WTC11 (cell line): ENCODE measurements at regions not wholly inside any gene's neighbourhood (a gene's known extent, or its start where the extent isn't known, plus 50 kb on each side); places are given as distances from the start of the nearest gene placed in this dataset.

ENCODE experiments used
- ATAC-seq: fragments of 200-7000 bp; cut with Tn5 transposase; 2 replicates; pipeline ENCODE4 v1.10.0; 2021; ENCODE audit warnings: mild to moderate bottlenecking, moderate library complexity
- CTCF ChIA-PET: fragments of 300-600 bp; sonication (Branson Sonifier 250); formaldehyde crosslinking; loops from one replicate; lab custom pipeline; 2021; ENCODE audit warnings: antibody characterized with exemption; lab: Charles Lee
- POLR2A ChIA-PET: fragments of 350-600 bp; sonication (Branson Sonifier 250); formaldehyde crosslinking; loops from one replicate; lab custom pipeline; 2021; ENCODE audit warnings: antibody characterized with exemption; lab: Charles Lee
- DNase-seq: peaks from one replicate; pipeline ENCODE4 v3.0.0; 2021; ENCODE audit warnings: low spot score
- H3K27ac Mint-ChIP-seq: 2 replicates; pipeline ENCODE4 v1.8.0; 2021; ENCODE audit warnings: mixed read lengths
- H3K27me3 Mint-ChIP-seq: 2 replicates; pipeline ENCODE4 v1.8.0; 2021; ENCODE audit warnings: low read depth, mild to moderate bottlenecking, moderate library complexity, mixed read lengths
- H3K36me3 Mint-ChIP-seq: 2 replicates; pipeline ENCODE4 v1.8.0; 2021; ENCODE audit warnings: mixed read lengths
- H3K4me1 Mint-ChIP-seq: 2 replicates; pipeline ENCODE4 v1.8.0; 2022; ENCODE audit warnings: mixed read lengths
- H3K4me3 Mint-ChIP-seq: 2 replicates; pipeline ENCODE4 v1.8.0; 2021; ENCODE audit warnings: mild to moderate bottlenecking, moderate library complexity, mixed read lengths
- H3K9me3 Mint-ChIP-seq: 2 replicates; pipeline ENCODE4 v1.8.0; 2021; ENCODE audit warnings: mixed read lengths
- KAT7 ChIP-seq: sonication (generic); formaldehyde crosslinking; IDR thresholded peaks from 2 replicates; pipeline ENCODE4 v1.8.1; 2023; ENCODE audit warnings: missing genetic modification reagents, mild to moderate bottlenecking, borderline replicate concordance
- NR1H2 ChIP-seq: sonication (generic); formaldehyde crosslinking; IDR thresholded peaks from 2 replicates; pipeline ENCODE4 v1.9.0; 2021; ENCODE audit warnings: mild to moderate bottlenecking, moderate library complexity, missing genetic modification reagents
- PRRX2 ChIP-seq: fragments of 250-450 bp; sonication (Bioruptor Pico); IDR thresholded peaks from 2 replicates; pipeline ENCODE4 v1.8.0; 2021; ENCODE audit warnings: mild to moderate bottlenecking
- TCF7 ChIP-seq: sonication (generic); formaldehyde crosslinking; IDR thresholded peaks from 2 replicates; pipeline ENCODE4 v1.8.0; 2022; ENCODE audit warnings: mild to moderate bottlenecking, low read depth, missing genetic modification reagents, moderate library complexity
- TP53 ChIP-seq: sonication (generic); formaldehyde crosslinking; IDR thresholded peaks from 2 replicates; pipeline ENCODE4 v1.8.1; 2023; ENCODE audit warnings: mild to moderate bottlenecking, missing genetic modification reagents
- ZNF263 ChIP-seq: sonication (generic); formaldehyde crosslinking; IDR thresholded peaks from 2 replicates; pipeline ENCODE4 v1.8.1; 2022; ENCODE audit warnings: low read depth, mild to moderate bottlenecking, moderate library complexity, missing genetic modification reagents
- ZNF396 ChIP-seq: fragments of 250-450 bp; sonication (Bioruptor Pico); IDR thresholded peaks from 2 replicates; pipeline ENCODE4 v1.8.0; 2021; ENCODE audit warnings: mild to moderate bottlenecking, moderate library complexity, borderline replicate concordance
- ZNF416 ChIP-seq: fragments of 250-450 bp; sonication (Bioruptor Pico); IDR thresholded peaks from 2 replicates; pipeline ENCODE4 v1.9.0; 2021; ENCODE audit warnings: mild to moderate bottlenecking, inconsistent platforms
- ZNF671 ChIP-seq: fragments of 250-450 bp; sonication (Bioruptor Pico); IDR thresholded peaks from 2 replicates; pipeline ENCODE4 v1.8.0; 2021; ENCODE audit warnings: mild to moderate bottlenecking
- TF ChIP-seq, protein P1 (sequence below): fragments of 200-600 bp; IDR thresholded peaks from 2 replicates; pipeline ENCODE4 v1.8.0; 2022; ENCODE audit warnings: antibody characterized with exemption
- TF ChIP-seq, protein P2 (sequence below): fragments of 250-450 bp; sonication (Bioruptor Pico); IDR thresholded peaks from 2 replicates; pipeline ENCODE4 v2.1.2; 2022; ENCODE audit warnings: mild to moderate bottlenecking, moderate library complexity
- TF ChIP-seq, protein P3 (sequence below): sonication (generic); formaldehyde crosslinking; IDR thresholded peaks from 2 replicates; pipeline ENCODE4 v1.8.0; 2022; ENCODE audit warnings: mild to moderate bottlenecking, missing genetic modification reagents
- TF ChIP-seq, protein P4 (sequence below): fragments of 250-450 bp; sonication (Bioruptor Pico); IDR thresholded peaks from 2 replicates; pipeline ENCODE4 v1.9.0; 2021; ENCODE audit warnings: mild to moderate bottlenecking
- TF ChIP-seq, protein P5 (sequence below): sonication (generic); formaldehyde crosslinking; conservative IDR thresholded peaks from 2 replicates; pipeline ENCODE4 v1.8.1; 2023; ENCODE audit warnings: mild to moderate bottlenecking, low read depth, missing genetic modification reagents, moderate library complexity
- TF ChIP-seq, protein P6 (sequence below): sonication (generic); formaldehyde crosslinking; IDR thresholded peaks from 2 replicates; pipeline ENCODE4 v1.8.1; 2022; ENCODE audit warnings: mild to moderate bottlenecking, missing genetic modification reagents, moderate library complexity, borderline replicate concordance
- TF ChIP-seq, protein P7 (sequence below): sonication (generic); formaldehyde crosslinking; IDR thresholded peaks from 2 replicates; pipeline ENCODE4 v1.8.0; 2022; ENCODE audit warnings: mild to moderate bottlenecking, missing genetic modification reagents

DNA sequence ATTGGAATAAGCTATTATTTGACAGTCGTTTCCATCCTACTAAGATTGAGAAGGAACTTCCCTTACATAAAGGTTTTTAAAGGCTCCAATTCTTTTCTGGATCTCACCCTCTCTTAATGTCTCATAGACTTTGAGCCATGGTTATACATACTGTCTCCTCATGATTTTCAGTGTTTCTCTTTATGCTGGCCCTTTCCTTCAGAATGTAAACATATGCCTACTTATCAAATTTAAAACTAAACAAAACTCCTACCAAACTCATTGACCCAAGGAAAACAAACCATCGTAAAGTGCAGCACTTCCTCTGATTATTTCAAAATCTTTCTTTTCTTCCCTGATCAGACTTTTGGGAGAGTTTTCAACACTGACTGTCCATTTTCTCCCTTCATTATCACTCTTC, 163.4 kb upstream of the DPYD start:
- Mint-ChIP-seq H3K27me3 (no peaks in the 10 kb centered on the region), H3K36me3 (no peaks in the 10 kb centered on the region)
- TF ChIP-seq TCF7 (CRISPR knock-in tag) (no peak), KAT7 (CRISPR knock-in tag) (no peak), NR1H2 (CRISPR knock-in tag) (no peak)
- TF ChIP-seq, protein P1, sequence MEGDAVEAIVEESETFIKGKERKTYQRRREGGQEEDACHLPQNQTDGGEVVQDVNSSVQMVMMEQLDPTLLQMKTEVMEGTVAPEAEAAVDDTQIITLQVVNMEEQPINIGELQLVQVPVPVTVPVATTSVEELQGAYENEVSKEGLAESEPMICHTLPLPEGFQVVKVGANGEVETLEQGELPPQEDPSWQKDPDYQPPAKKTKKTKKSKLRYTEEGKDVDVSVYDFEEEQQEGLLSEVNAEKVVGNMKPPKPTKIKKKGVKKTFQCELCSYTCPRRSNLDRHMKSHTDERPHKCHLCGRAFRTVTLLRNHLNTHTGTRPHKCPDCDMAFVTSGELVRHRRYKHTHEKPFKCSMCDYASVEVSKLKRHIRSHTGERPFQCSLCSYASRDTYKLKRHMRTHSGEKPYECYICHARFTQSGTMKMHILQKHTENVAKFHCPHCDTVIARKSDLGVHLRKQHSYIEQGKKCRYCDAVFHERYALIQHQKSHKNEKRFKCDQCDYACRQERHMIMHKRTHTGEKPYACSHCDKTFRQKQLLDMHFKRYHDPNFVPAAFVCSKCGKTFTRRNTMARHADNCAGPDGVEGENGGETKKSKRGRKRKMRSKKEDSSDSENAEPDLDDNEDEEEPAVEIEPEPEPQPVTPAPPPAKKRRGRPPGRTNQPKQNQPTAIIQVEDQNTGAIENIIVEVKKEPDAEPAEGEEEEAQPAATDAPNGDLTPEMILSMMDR, result no peak
- TF ChIP-seq, protein P2, sequence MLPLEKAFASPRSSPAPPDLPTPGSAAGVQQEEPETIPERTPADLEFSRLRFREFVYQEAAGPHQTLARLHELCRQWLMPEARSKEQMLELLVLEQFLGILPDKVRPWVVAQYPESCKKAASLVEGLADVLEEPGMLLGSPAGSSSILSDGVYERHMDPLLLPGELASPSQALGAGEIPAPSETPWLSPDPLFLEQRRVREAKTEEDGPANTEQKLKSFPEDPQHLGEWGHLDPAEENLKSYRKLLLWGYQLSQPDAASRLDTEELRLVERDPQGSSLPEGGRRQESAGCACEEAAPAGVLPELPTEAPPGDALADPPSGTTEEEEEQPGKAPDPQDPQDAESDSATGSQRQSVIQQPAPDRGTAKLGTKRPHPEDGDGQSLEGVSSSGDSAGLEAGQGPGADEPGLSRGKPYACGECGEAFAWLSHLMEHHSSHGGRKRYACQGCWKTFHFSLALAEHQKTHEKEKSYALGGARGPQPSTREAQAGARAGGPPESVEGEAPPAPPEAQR (CRISPR knock-in tag), result no peak
- TF ChIP-seq, protein P3, sequence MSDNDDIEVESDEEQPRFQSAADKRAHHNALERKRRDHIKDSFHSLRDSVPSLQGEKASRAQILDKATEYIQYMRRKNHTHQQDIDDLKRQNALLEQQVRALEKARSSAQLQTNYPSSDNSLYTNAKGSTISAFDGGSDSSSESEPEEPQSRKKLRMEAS (CRISPR knock-in tag), result no peak
- TF ChIP-seq, all 79 proteins: peak for 0
- H3K4me3 Mint-ChIP-seq, result no peak overlapping the region
- H3K4me1 Mint-ChIP-seq, result peaks cover 31% of the 10 kb centered on the region
- CTCF ChIA-PET, result no interaction called here
- DNase-seq, result no peak
- POLR2A ChIA-PET, result no interaction called here
- no peak for ATAC-seq
- no peaks in the 10 kb centered on the region for H3K9me3 Mint-ChIP-seq
- no peak overlapping the region for H3K27ac Mint-ChIP-seq

DNA sequence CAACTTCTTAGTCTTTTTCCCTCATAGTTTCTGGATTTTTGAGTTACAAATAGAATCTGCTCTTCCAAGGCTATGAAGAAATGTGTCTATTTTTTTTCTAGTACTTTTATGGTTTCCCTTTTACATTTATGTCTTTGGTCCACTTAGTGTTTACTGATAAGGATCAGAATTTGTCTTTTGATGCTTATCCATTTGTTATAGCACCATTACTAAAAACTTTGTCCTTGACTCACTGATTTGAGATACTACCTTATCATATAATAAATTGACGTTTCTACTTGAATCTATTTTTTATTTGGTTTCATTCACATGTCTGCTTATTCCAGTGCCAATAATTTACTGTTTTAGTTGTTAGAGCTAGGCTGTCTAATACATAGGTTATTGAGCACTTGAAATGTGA, 161.1 kb upstream of the DPYD start:
- Mint-ChIP-seq H3K9me3 (no peaks in the 10 kb centered on the region), H3K4me3 (no peak overlapping the region), H3K36me3 (no peaks in the 10 kb centered on the region), H3K27me3 (no peaks in the 10 kb centered on the region), H3K4me1 (peaks cover 23% of the 10 kb centered on the region), H3K27ac (no peak overlapping the region)
- TF ChIP-seq ZNF396 (CRISPR knock-in tag) (no peak), ZNF263 (CRISPR knock-in tag) (no peak), ZNF671 (no peak), PRRX2 (no peak)
- TF ChIP-seq, protein P4, sequence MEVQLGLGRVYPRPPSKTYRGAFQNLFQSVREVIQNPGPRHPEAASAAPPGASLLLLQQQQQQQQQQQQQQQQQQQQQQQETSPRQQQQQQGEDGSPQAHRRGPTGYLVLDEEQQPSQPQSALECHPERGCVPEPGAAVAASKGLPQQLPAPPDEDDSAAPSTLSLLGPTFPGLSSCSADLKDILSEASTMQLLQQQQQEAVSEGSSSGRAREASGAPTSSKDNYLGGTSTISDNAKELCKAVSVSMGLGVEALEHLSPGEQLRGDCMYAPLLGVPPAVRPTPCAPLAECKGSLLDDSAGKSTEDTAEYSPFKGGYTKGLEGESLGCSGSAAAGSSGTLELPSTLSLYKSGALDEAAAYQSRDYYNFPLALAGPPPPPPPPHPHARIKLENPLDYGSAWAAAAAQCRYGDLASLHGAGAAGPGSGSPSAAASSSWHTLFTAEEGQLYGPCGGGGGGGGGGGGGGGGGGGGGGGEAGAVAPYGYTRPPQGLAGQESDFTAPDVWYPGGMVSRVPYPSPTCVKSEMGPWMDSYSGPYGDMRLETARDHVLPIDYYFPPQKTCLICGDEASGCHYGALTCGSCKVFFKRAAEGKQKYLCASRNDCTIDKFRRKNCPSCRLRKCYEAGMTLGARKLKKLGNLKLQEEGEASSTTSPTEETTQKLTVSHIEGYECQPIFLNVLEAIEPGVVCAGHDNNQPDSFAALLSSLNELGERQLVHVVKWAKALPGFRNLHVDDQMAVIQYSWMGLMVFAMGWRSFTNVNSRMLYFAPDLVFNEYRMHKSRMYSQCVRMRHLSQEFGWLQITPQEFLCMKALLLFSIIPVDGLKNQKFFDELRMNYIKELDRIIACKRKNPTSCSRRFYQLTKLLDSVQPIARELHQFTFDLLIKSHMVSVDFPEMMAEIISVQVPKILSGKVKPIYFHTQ (CRISPR knock-in tag), result no peak
- DNase-seq, result no peak
- ChIA-PET CTCF (no interaction called here), POLR2A (no interaction called here)
- ATAC-seq, result no peak

DNA sequence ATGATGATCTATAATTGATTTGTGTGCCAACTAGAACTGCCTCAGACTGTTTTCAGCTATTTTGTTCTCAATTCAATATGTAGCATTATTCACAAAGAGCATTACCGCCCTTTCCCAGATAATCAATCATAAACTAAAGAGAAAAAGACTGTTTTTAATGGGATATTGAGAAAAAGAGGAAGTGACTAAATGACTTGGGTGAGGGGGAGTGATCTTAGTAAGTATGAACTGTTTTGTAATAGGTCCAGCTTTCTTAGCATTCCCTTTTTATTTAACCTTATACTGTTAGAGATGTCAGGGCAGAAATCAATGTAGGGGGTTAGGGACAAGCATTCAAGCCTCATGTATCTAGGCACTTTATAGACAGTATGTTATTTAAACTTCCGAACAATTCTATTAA, 157.8 kb upstream of the DPYD start:
- H3K36me3 Mint-ChIP-seq, result no peaks in the 10 kb centered on the region
- CTCF ChIA-PET, result no interaction called here
- peaks cover 7% of the 10 kb centered on the region for H3K4me1 Mint-ChIP-seq
- no peaks in the 10 kb centered on the region for H3K27me3 Mint-ChIP-seq
- POLR2A ChIA-PET, result no interaction called here
- DNase-seq (no peak), ATAC-seq (no peak)
- no peaks in the 10 kb centered on the region for H3K9me3 Mint-ChIP-seq
- TF ChIP-seq TP53 (CRISPR knock-in tag), result no peak
- TF ChIP-seq, protein P5, sequence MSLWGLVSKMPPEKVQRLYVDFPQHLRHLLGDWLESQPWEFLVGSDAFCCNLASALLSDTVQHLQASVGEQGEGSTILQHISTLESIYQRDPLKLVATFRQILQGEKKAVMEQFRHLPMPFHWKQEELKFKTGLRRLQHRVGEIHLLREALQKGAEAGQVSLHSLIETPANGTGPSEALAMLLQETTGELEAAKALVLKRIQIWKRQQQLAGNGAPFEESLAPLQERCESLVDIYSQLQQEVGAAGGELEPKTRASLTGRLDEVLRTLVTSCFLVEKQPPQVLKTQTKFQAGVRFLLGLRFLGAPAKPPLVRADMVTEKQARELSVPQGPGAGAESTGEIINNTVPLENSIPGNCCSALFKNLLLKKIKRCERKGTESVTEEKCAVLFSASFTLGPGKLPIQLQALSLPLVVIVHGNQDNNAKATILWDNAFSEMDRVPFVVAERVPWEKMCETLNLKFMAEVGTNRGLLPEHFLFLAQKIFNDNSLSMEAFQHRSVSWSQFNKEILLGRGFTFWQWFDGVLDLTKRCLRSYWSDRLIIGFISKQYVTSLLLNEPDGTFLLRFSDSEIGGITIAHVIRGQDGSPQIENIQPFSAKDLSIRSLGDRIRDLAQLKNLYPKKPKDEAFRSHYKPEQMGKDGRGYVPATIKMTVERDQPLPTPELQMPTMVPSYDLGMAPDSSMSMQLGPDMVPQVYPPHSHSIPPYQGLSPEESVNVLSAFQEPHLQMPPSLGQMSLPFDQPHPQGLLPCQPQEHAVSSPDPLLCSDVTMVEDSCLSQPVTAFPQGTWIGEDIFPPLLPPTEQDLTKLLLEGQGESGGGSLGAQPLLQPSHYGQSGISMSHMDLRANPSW (CRISPR knock-in tag), result no peak
- TF ChIP-seq, protein P6, sequence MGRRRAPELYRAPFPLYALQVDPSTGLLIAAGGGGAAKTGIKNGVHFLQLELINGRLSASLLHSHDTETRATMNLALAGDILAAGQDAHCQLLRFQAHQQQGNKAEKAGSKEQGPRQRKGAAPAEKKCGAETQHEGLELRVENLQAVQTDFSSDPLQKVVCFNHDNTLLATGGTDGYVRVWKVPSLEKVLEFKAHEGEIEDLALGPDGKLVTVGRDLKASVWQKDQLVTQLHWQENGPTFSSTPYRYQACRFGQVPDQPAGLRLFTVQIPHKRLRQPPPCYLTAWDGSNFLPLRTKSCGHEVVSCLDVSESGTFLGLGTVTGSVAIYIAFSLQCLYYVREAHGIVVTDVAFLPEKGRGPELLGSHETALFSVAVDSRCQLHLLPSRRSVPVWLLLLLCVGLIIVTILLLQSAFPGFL (CRISPR knock-in tag), result no peak
- TF ChIP-seq, protein P7, sequence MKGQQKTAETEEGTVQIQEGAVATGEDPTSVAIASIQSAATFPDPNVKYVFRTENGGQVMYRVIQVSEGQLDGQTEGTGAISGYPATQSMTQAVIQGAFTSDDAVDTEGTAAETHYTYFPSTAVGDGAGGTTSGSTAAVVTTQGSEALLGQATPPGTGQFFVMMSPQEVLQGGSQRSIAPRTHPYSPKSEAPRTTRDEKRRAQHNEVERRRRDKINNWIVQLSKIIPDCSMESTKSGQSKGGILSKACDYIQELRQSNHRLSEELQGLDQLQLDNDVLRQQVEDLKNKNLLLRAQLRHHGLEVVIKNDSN (CRISPR knock-in tag), result no peak
- no peak for TF ChIP-seq TCF7 (CRISPR knock-in tag)
- TF ChIP-seq ZNF416 (CRISPR knock-in tag), result no peak
- H3K27ac Mint-ChIP-seq, result no peak overlapping the region
- no peak overlapping the region for H3K4me3 Mint-ChIP-seq
